HepG2 (cell line): ENCODE measurements at regions not wholly inside any gene's neighbourhood (a gene's known extent, or its start where the extent isn't known, plus 50 kb on each side); places are given as distances from the start of the nearest gene placed in this dataset.

ENCODE experiments used
- POLR2AphosphoS2 ChIP-seq: IDR thresholded peaks from 2 replicates; pipeline ENCODE4 v1.6.1; 2011; ENCODE audit warnings: low read depth, low read length, improper control_type of control experiment
- ZNF33B ChIP-seq: sonication (generic); formaldehyde crosslinking; IDR thresholded peaks from 2 replicates; pipeline ENCODE4 v1.5.1; 2020; ENCODE audit warnings: mild to moderate bottlenecking, missing genetic modification reagents
- ZNF614 ChIP-seq: IDR thresholded peaks from 2 replicates; pipeline ENCODE4 v1.6.1; 2018; ENCODE audit warnings: missing biosample characterization, missing genetic modification reagents, inconsistent platforms, borderline replicate concordance

DNA sequence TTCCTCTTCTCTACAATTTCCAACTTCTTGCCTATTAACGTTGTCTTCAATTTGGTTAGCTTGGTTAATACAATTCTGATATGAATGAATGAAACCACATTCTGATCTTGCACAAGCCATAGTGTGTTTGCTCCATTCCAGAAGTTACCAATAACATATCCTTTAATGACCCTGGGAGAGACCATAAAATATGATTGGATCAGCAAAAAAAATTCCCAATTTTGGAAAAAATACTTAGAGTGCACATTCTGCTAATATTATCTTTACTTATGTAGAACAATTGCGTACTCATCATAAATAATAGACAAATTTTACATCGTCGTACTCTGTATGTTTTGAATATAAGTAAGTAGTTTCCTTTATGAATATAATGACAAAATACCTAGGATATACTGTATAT lies 117.2 kb downstream of the SLITRK5 start:
- no peak for TF ChIP-seq ZNF614 (CRISPR knock-in tag)
- no peak for TF ChIP-seq POLR2AphosphoS2
- no peak for TF ChIP-seq ZNF33B (CRISPR knock-in tag)
